Neural progenitor cell (in vitro differentiated cells): ENCODE measurements at regions not wholly inside any gene's neighbourhood (a gene's known extent, or its start where the extent isn't known, plus 50 kb on each side); places are given as distances from the start of the nearest gene placed in this dataset.

Experiments used
- CTCF ChIP-seq: fragments of 200-600 bp; sonication (generic); IDR thresholded peaks from 2 replicates; pipeline ENCODE4 v1.5.1; 2017; ENCODE audit warnings: antibody characterized with exemption, mild to moderate bottlenecking
- EZH2 ChIP-seq: fragments of 200-600 bp; sonication (generic); IDR thresholded peaks from 2 replicates; pipeline ENCODE4 v1.6.1; 2017; ENCODE audit warnings: antibody characterized with exemption, mild to moderate bottlenecking, moderate library complexity
- EZH2phosphoT487 ChIP-seq: fragments of 200-600 bp; sonication (generic); IDR thresholded peaks from 2 replicates; pipeline ENCODE4 v1.6.1; 2017; ENCODE audit warnings: antibody characterized with exemption

- TF ChIP-seq EZH2phosphoT487 (no peak), CTCF (no peak), EZH2 (no peak)
Measured at GRCh38 chr6:145272246-145272645, 463.1 kb downstream of the EPM2A start.
